ENCODE measurements at regions not wholly inside any gene's neighbourhood (a gene's known extent, or its start where the extent isn't known, plus 50 kb on each side); places are given as distances from the start of the nearest gene placed in this dataset.

GRCh38 chr13:104105418-104106355 lies 1039.5 kb upstream of the SLC10A2 start:
- peak overlapping the region; percentile 95 for H3K27ac Mint-ChIP-seq
- H3K4me1 Mint-ChIP-seq = peaks cover 27% of the 10 kb centered on the region
- no peak overlapping the region for H3K4me3 Mint-ChIP-seq
- no peaks in the 10 kb centered on the region for H3K27me3 Mint-ChIP-seq (ENCODE audit: low read depth)
- H3K9me3 Mint-ChIP-seq = peaks cover 22% of the 10 kb centered on the region
- TF ChIP-seq, protein P1, sequence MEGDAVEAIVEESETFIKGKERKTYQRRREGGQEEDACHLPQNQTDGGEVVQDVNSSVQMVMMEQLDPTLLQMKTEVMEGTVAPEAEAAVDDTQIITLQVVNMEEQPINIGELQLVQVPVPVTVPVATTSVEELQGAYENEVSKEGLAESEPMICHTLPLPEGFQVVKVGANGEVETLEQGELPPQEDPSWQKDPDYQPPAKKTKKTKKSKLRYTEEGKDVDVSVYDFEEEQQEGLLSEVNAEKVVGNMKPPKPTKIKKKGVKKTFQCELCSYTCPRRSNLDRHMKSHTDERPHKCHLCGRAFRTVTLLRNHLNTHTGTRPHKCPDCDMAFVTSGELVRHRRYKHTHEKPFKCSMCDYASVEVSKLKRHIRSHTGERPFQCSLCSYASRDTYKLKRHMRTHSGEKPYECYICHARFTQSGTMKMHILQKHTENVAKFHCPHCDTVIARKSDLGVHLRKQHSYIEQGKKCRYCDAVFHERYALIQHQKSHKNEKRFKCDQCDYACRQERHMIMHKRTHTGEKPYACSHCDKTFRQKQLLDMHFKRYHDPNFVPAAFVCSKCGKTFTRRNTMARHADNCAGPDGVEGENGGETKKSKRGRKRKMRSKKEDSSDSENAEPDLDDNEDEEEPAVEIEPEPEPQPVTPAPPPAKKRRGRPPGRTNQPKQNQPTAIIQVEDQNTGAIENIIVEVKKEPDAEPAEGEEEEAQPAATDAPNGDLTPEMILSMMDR (IDR thresholded peaks at IDR 0.05; ENCODE audit: unreplicated experiment) = no peak
- peaks cover 17% of the 10 kb centered on the region for H3K36me3 Mint-ChIP-seq
- DNase-seq (ENCODE audit: low spot score in 2 of 2, unreplicated experiment in 2 of 2) = no peak

GRCh38 chr13:104099750-104100149 lies 1033.5 kb upstream of the SLC10A2 start:
- peaks cover 4% of the 10 kb centered on the region for H3K4me1 Mint-ChIP-seq
- peaks cover 16% of the 10 kb centered on the region for H3K9me3 Mint-ChIP-seq
- TF ChIP-seq, protein P1 (IDR thresholded peaks at IDR 0.05; ENCODE audit: unreplicated experiment) = no peak
- peaks cover 3% of the 10 kb centered on the region for H3K36me3 Mint-ChIP-seq
- no peak overlapping the region for H3K4me3 Mint-ChIP-seq
- H3K27me3 Mint-ChIP-seq (ENCODE audit: low read depth) = no peaks in the 10 kb centered on the region
- no peak for DNase-seq (ENCODE audit: low spot score in 2 of 2, unreplicated experiment in 2 of 2)
- H3K27ac Mint-ChIP-seq = no peak overlapping the region

DNA sequence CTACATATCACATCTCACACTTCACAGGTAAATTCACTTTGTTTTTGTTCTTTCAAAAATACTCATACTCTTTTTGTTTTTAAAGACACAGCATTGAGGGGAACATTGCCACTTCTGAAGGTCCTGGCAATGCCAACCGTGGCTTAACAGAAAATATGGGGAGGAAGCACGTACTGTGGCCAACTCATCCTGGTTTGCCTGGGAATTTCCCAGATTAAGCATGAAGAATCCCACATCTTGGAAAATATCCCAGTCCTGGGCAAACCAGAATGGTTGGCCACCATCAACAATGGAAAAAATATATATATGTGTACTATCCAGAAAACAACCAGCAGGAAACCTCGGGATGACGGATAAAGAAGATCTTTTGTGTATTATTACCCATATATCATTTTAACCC lies 1032.2 kb upstream of the SLC10A2 start:
- H3K27me3 Mint-ChIP-seq (ENCODE audit: low read depth) = no peaks in the 10 kb centered on the region
- H3K4me3 Mint-ChIP-seq = no peak overlapping the region
- H3K27ac Mint-ChIP-seq = no peak overlapping the region
- H3K36me3 Mint-ChIP-seq = peaks cover 3% of the 10 kb centered on the region
- peaks cover 26% of the 10 kb centered on the region for H3K9me3 Mint-ChIP-seq
- TF ChIP-seq, protein P1 (IDR thresholded peaks at IDR 0.05; ENCODE audit: unreplicated experiment) = no peak
- DNase-seq (ENCODE audit: low spot score in 2 of 2, unreplicated experiment in 2 of 2) = no peak
- peaks cover 1% of the 10 kb centered on the region for H3K4me1 Mint-ChIP-seq

DNA sequence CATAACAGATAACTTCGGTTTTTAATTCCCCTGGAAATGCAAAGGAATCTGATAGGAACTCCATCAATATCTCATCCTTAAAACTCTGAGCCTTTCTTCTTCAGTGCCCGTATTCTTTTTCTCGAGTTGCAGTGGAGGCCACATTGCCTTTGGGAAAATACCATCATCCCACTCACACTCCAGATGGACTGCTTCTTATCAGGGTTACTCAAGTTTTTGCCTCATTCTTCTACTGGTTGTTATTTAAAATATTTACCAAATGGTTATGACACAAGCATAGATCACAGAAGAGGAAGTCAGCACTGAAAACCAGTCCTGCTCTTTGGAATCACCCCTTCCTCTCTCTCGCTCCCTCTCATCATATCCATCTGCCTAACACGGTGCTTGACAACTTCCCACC lies 1020.5 kb upstream of the SLC10A2 start:
- Mint-ChIP-seq H3K36me3 (peaks cover 10% of the 10 kb centered on the region), H3K4me1 (no peaks in the 10 kb centered on the region), H3K9me3 (peaks cover 24% of the 10 kb centered on the region), H3K27me3 (ENCODE audit: low read depth) (no peaks in the 10 kb centered on the region), H3K4me3 (no peak overlapping the region), H3K27ac (no peak overlapping the region)
- TF ChIP-seq, protein P1 (IDR thresholded peaks at IDR 0.05; ENCODE audit: unreplicated experiment) = no peak
- no peak for DNase-seq (ENCODE audit: low spot score in 2 of 2, unreplicated experiment in 2 of 2)

- DNase-seq (ENCODE audit: low spot score in 2 of 2, unreplicated experiment in 2 of 2) = no peak
- Mint-ChIP-seq H3K27me3 (ENCODE audit: low read depth) (no peaks in the 10 kb centered on the region), H3K27ac (no peak overlapping the region), H3K4me1 (no peaks in the 10 kb centered on the region), H3K36me3 (peaks cover 10% of the 10 kb centered on the region), H3K9me3 (peaks cover 24% of the 10 kb centered on the region), H3K4me3 (no peak overlapping the region)
- TF ChIP-seq, protein P1 (IDR thresholded peaks at IDR 0.05; ENCODE audit: unreplicated experiment) = no peak
These were observed 1020.0 kb upstream of the SLC10A2 start for GRCh38 chr13:104086210-104086609.
